GM18907 (cell line): ENCODE measurements at regions not wholly inside any gene's neighbourhood (a gene's known extent, or its start where the extent isn't known, plus 50 kb on each side); places are given as distances from the start of the nearest gene placed in this dataset.
"Not testable (repeated sequence)": the region's sequence is repeated elsewhere in the genome, so short reads cannot be mapped to it uniquely, and the experiment has no call there.

Source experiments
- ATAC-seq: cut with Tn5 transposase; IDR thresholded peaks from one replicate; pipeline ENCODE4 v1.9.1; 2021; ENCODE audit warnings: mild to moderate bottlenecking, moderate library complexity; ENCODE audit not compliant: unreplicated experiment

GRCh38 chr18:43710135-43710534 is 432.8 kb upstream of the SYT4 start:
- no peak for ATAC-seq

DNA sequence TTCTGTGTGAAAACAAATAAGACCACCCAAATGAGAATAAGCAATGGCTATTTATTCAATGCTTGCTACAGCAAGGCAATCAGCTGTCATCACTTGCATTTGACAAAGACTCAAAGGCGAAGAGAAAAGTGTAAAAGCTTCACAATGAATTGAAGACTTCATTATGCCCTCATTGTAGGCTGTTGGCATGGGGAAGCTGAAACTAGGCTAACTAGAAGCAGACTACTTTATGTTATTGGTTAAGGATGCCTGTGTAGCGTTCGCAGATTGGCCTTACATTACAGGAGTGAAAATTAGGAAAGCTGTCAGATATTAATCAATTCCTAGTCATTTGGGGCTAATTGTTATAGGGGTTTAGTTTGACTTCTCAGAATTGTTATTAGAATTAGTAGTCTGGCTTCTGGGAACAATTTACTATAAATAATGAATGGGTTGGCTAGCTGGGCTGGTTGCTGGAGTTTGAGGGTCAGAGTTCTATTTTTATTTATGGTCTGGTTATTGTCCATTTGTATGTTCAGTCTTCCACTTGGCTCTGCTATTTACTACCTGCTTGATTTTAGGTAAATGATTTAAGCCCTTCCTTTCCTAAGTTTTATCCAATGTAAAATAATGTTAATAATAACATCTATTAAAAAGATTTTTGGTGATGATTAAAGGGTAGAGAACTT is 437.2 kb upstream of the SYT4 start:
- ATAC-seq, result no peak

- ATAC-seq, result no peak
Observed at GRCh38 chr18:43719267-43719795, 442.0 kb upstream of the SYT4 start.

- no peak for ATAC-seq
Observed at GRCh38 chr18:43720041-43720440, 442.8 kb upstream of the SYT4 start.

DNA sequence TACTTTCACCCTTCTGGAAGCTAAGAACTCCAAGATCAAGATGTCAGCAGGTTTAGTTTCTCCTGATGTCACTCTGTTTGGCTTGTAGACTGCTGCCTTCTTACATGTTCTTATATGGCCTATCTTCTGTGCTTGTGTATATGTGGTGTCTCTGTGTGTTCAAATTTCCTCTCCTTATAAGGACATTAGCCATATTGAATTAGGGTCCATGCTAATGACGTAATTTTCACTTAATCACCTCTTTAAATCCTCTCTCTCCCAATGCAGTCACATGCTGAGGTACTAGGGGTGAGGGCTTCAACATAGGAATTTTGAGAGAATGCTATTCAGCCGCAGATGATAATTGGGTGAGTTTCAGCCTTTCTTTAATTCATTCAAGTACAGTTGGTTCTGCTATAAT is 458.3 kb upstream of the SYT4 start:
- ATAC-seq, result no peak

DNA sequence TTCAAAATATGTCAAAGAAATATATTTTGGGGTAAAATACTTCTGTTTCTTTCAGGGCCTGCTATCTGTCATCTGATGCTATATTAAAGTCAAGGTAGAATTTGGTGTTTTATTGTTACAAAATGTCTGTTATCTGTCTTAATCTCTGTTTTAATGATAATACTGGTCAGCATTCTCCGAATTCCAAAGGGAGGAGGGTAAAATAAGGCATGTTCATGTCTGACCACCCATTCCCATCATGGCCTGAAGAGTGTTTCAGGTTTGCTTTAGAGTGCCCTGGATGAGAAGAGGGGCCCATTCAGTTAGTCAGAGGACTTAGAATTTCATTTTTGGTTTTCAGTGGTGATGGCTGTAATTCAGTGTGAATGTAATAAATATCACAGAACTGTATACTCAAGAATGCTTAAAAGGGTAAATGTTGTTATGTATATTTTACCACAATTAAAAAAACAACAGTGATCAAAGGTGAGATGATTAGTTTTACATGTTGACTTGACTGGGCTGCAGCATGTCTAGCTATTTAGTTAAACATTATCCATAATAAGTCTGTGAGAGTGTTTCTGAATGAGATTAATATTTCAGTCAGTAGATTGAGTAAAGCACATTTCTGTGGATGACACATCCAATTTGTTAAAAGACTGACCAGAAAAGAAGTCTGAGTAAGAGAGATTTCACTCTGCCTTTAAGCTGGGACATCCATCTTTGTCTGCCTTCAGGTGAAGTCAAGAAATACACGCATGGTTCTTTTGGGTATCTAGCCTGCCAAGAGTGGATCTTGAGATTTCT is 467.9 kb upstream of the SYT4 start:
- ATAC-seq, result no peak

DNA sequence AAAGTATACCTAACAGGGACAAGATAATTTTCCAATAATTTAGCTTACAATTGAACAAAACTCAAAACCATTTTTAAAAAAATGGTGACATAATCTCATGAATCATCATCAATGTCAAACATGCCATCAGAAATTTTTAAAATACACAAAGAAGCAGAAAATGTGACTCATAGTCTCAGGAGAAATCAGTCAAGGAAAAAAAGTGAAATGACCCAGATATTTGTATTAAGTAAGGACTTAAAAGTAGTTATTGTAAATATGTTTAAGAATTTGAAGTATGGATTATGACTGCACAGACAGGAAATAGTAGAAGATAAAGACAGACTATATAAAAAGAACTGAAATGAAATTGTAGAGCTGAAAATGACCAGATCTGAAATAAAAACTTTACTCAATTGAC is 473.9 kb upstream of the SYT4 start:
- ATAC-seq, result no peak

DNA sequence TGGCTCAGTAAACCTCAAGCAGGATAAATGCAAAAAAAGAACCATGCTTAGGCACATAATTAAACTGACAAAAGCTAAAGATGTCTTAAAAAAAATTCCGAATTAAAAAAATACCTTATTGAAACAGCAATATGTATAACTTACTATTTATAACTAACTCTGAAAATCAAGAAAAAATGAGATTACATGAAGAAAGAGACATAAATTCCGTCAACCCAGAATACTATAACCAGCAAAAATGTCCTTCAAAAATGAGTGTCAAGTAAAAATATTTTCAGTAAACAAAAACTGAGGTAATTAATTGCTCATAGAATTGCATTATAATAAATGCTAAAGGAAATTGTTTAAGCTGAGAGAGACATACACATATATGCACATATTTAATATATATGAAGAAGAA is 474.5 kb upstream of the SYT4 start:
- ATAC-seq, result no peak

GRCh38 chr18:43757273-43757672 is 480.0 kb upstream of the SYT4 start:
- no peak for ATAC-seq

DNA sequence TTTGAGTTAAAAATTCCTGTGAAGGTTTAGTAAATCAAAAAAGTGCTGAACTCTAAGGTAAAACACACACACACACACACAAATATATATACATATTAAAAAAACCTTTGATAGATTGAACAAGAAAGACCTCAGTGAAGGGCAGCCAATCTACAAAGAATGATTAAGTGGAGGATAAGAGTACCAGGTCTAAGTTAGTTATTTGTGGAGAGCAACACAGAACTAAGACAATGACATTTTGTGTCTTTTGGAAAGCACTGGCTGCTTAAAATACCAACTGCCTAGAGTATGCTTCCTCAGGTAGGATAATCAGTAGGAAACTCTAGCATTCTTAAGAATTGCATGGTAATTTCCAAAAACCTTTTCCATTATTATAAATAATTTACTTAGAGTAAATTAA is 481.4 kb upstream of the SYT4 start:
- ATAC-seq, result no peak

GRCh38 chr18:43760010-43760409 is 482.7 kb upstream of the SYT4 start:
- ATAC-seq, result no peak

DNA sequence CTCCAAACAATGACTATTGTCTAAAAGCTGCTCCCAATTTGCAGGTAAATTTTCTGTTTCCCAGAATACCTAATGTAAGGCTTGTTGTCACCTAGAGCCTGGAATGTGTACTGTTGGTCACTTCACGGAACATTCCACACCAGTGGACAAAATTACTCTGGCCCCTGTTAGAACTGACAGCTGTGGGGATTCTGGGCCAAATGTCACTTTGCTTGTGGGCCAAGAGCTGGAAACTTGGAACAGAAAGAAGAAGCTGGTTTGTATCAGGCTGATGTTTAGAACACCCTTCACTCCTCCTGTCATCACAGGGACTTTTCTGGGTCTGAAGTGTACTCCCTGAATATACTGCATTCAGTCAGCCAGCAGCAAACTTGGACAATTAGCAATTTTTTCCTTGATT is 495.6 kb upstream of the SYT4 start:
- no peak for ATAC-seq

DNA sequence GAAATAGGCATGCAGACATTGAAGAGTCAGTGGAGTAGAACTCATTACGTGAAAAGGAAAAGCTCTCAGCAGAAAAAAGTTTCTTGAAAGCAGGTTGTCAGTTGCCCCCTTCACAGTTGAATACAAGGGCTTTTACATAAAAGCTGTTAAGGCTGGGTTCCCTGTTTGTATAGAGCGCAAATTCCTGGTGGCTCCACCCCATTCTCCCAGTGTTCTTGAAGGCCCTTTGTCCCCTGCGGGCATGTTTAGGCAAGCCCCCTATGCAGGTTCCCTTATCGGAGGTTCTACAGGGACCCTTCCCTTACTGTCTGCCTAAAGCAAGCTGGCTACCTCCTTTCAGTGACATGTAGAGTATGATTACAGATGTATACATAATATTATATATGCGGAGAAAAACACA is 497.2 kb upstream of the SYT4 start:
- ATAC-seq, result no peak

- no peak for ATAC-seq
Observed at GRCh38 chr18:43775591-43775990, 498.3 kb upstream of the SYT4 start.

GRCh38 chr18:43776997-43777396 is 499.7 kb upstream of the SYT4 start:
- ATAC-seq, result no peak

GRCh38 chr18:43777636-43778304 is 500.5 kb upstream of the SYT4 start:
- no peak for ATAC-seq

- ATAC-seq, result no peak
Observed at GRCh38 chr18:43780782-43781340, 503.6 kb upstream of the SYT4 start.

GRCh38 chr18:43785158-43785557 is 507.9 kb upstream of the SYT4 start:
- no peak for ATAC-seq

DNA sequence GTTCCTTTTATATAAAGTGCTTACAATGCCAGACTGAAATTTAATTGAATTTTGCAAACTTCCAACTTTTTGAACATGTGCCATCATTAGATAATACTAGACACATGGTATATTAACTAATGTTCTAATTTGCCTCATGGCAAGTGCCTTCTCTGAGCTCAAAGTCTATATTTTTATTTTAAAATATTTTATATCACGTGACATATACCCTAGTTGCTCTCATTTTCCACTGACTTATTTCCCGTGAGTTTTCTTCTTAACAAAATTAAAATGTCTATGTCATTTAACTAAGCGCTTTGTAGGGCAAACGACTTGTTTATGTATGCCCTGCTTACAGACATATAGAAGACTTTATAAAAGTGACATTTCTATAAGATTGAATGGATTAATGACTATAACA is 509.6 kb upstream of the SYT4 start:
- no peak for ATAC-seq

GRCh38 chr18:43787721-43788120 is 510.4 kb upstream of the SYT4 start:
- not testable (repeated sequence) for ATAC-seq

GRCh38 chr18:43789234-43790000 is 512.1 kb upstream of the SYT4 start:
- ATAC-seq, result no peak
